Thoracic aorta (tissue), 2 donors: ENCODE measurements at regions not wholly inside any gene's neighbourhood (a gene's known extent, or its start where the extent isn't known, plus 50 kb on each side); places are given as distances from the start of the nearest gene placed in this dataset.

Experiments used
- ATAC-seq: fragments of 150-250 bp; one replicate; pipeline ENCODE4 v1.8.0; 2017; ENCODE audit warnings: low read depth; ENCODE audit not compliant: insufficient number of reproducible peaks, low FRiP score
- DNase-seq: peaks from one replicate; pipeline ENCODE4 v3.0.0-alpha.2; 2020; ENCODE audit warnings: low spot score
- H3K27ac ChIP-seq, 2 donors: fragments of 200-600 bp; sonication (generic); 1 replicate in 1 of 2; 2 replicates in 1 of 2; pipeline ENCODE4 v1.5.1; 2016; ENCODE audit warnings: mild to moderate bottlenecking in 2 of 2, moderate library complexity in 2 of 2
- H3K27me3 ChIP-seq: fragments of 200-600 bp; sonication (generic); replicated peaks from 2 replicates; pipeline ENCODE4 v1.6.0; 2016; ENCODE audit warnings: mild to moderate bottlenecking; ENCODE audit not compliant: insufficient read depth
- H3K36me3 ChIP-seq: fragments of 200-600 bp; sonication (generic); one replicate; pipeline ENCODE4 v1.5.1; 2016
- H3K4me1 ChIP-seq, 2 donors: fragments of 200-600 bp; sonication (generic); 1 replicate in 1 of 2; 2 replicates in 1 of 2; pipeline versions ENCODE4 v1.5.1 to v1.6.0; 2016; ENCODE audit warnings: low read depth in 2 of 2, mild to moderate bottlenecking in 1 of 2; ENCODE audit not compliant: control insufficient read depth in 1 of 2
- H3K4me3 ChIP-seq: fragments of 200-600 bp; sonication (generic); 2 replicates; pipeline ENCODE4 v1.5.1; 2016; ENCODE audit warnings: mild to moderate bottlenecking
- H3K9me3 ChIP-seq: fragments of 200-600 bp; sonication (generic); 2 replicates; pipeline ENCODE4 v1.5.1; 2016
- CTCF ChIP-seq: fragments of 200-600 bp; sonication (generic); IDR thresholded peaks from one replicate; pipeline ENCODE4 v1.5.1; 2019; ENCODE audit warnings: antibody characterized with exemption

DNA sequence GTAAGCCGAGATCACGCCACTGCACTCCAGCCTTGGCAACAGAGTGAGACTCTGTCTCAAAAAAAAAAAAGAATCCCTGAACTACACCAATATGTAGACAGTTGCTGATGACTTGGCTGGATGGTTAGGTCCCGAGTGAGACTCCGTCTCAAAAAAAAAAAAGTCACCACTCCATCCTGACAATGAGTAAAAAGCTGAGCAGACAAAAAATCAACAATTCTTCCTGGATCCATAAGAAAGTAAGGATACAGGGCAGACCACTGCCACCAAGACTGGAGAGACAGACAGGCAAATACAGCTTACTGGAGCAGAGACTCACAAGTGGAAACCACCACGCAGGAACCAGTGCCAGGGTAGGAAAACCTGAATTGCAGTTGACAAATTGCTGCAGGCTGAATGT is 67.1 kb upstream of the ERCC4 start:
- no peak for TF ChIP-seq CTCF
- Histone ChIP-seq H3K27ac (no peak overlapping the region), H3K36me3 (no peaks in the 10 kb centered on the region), H3K9me3 (no peaks in the 10 kb centered on the region), H3K4me3 (no peak overlapping the region), H3K4me1 (peaks cover 6 to 19% of the 10 kb centered on the region in 2 donors), H3K27me3 (no peaks in the 10 kb centered on the region)
- no peak for ATAC-seq
- DNase-seq = no peak

DNA sequence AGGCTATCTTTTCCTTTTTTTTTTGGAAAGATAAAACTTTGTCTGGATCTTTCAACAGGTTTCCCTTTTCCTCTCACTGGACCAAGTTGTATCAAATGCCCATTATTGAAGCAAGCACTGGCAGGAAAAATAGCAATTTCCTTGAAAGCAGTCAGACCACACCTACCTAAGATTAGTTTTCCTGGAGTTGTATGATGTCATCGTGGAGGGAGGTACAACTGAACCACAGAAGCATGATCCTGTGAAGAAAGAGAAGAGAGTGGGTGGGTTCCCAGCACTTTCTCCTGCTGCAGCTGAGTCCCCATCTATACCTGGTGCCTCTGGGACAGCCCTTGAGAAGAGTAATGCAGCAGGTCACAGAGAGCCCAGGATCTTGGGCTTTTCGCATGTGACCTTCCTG is 63.6 kb upstream of the ERCC4 start:
- Histone ChIP-seq H3K9me3 (no peaks in the 10 kb centered on the region), H3K36me3 (no peaks in the 10 kb centered on the region), H3K27ac (peak overlapping the region in 1 of 2 donors; percentile 13), H3K27me3 (no peaks in the 10 kb centered on the region), H3K4me1 (peaks cover 5 to 21% of the 10 kb centered on the region in 2 donors), H3K4me3 (peak overlapping the region; percentile 24)
- ATAC-seq (peak; percentile 45), DNase-seq (no peak)
- no peak for TF ChIP-seq CTCF

- H3K36me3 ChIP-seq = no peaks in the 10 kb centered on the region
- TF ChIP-seq CTCF = no peak
- H3K4me1 ChIP-seq = peaks cover 9 to 25% of the 10 kb centered on the region in 2 donors
- H3K27ac ChIP-seq = peak overlapping the region in 1 of 2 donors; percentile 13
- ATAC-seq = no peak
- H3K4me3 ChIP-seq = peak overlapping the region; percentile 24
- no peaks in the 10 kb centered on the region for H3K27me3 ChIP-seq
- no peak for DNase-seq
- H3K9me3 ChIP-seq = no peaks in the 10 kb centered on the region
Observed at GRCh38 chr16:13856811-13857511, 63.0 kb upstream of the ERCC4 start.

DNA sequence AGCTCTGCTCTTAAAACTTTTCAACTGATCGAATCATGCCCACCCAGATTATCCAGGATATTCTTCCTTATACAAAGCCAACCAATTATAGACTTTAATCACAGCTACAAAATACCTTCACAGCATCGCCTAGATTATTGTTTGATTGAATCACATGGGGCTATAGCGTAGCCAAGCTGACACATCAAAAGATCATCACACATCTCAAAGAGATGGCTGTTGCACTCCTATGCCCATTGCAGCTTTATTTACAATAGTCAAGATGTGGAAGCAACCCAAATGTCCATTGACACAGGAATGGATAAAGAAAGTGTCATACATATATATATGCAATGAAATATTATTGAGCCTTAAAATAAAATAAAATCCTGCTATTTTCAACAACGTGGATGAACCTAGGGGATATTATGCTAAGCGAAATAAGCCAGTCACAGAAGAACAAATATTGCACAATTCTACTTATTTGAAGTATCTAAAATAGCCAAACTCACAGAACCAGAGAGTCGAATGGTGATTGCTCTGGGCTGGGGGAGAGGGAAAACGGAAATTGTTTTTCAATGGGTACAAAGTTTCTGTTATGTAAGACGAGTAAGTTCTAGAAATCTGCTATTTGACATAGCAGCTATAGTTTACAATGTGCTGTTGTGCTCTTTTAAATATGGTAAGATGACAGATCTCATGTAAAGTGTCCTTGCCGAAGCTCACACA is 60.9 kb upstream of the ERCC4 start:
- Histone ChIP-seq H3K36me3 (no peaks in the 10 kb centered on the region), H3K9me3 (no peaks in the 10 kb centered on the region), H3K27me3 (no peaks in the 10 kb centered on the region), H3K27ac (no peak overlapping the region), H3K4me3 (no peak overlapping the region), H3K4me1 (peaks cover 9 to 33% of the 10 kb centered on the region in 2 donors)
- no peak for TF ChIP-seq CTCF
- no peak for ATAC-seq
- DNase-seq = no peak

DNA sequence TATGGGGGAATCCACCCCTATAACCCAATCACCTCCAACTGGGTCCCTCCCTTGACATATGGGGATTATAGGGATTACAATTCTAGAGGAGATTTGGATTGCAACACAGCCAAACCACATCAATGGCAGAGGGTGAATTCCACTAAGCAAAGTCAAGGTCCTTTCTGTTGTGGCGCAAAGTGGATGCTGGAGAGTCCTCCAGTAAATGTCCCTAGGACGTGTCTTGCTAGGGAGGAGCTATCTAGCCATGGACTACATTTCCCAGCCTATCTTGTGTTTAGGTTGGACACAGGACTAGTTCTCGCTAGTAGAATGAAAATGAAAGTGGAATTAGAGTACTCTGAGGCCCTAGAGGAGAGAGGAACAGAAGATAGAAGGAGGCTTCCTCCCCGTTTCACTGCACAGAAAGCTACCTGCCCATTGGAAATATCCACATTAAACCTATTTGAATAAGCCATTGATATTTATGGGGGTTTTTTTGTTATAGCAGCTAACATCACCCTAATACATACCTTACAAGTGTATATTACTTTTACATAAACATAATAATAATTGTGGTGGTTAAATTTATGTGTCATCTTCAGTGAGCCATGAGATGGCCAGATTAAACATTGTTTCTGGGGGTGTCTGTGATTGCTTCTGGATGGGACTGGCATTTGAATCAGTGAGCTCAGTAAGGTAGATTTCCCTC is 56.7 kb upstream of the ERCC4 start:
- Histone ChIP-seq H3K4me3 (no peak overlapping the region), H3K27ac (no peak overlapping the region), H3K4me1 (peaks cover 6 to 18% of the 10 kb centered on the region in 2 donors), H3K27me3 (no peaks in the 10 kb centered on the region), H3K36me3 (no peaks in the 10 kb centered on the region), H3K9me3 (no peaks in the 10 kb centered on the region)
- ATAC-seq (no peak), DNase-seq (no peak)
- no peak for TF ChIP-seq CTCF
